Activated CD4-positive, alpha-beta T cell treated with anti-CD3 and anti-CD28 coated beads for 4 hours (primary cell): ENCODE measurements at regions not wholly inside any gene's neighbourhood (a gene's known extent, or its start where the extent isn't known, plus 50 kb on each side); places are given as distances from the start of the nearest gene placed in this dataset.

Experiments
- DNase-seq, 2 donors: peaks; one replicate each; pipeline ENCODE4 v3.0.0-alpha.2; 2020

- no peak for DNase-seq
Measured at GRCh38 chr13:104198801-104199200, 1132.6 kb upstream of the SLC10A2 start.

GRCh38 chr13:104196611-104197010 lies 1130.4 kb upstream of the SLC10A2 start:
- DNase-seq, result no peak

GRCh38 chr13:104181526-104182231 lies 1115.5 kb upstream of the SLC10A2 start:
- DNase-seq, result no peak

GRCh38 chr13:104170980-104171555 lies 1104.9 kb upstream of the SLC10A2 start:
- no peak for DNase-seq

- DNase-seq, result no peak
Measured at GRCh38 chr13:104163866-104164630, 1097.8 kb upstream of the SLC10A2 start.

GRCh38 chr13:104160536-104160935 lies 1094.3 kb upstream of the SLC10A2 start:
- DNase-seq, result no peak

- no peak for DNase-seq
Measured at GRCh38 chr13:104143760-104144416, 1077.7 kb upstream of the SLC10A2 start.

GRCh38 chr13:104140552-104140951 lies 1074.3 kb upstream of the SLC10A2 start:
- no peak for DNase-seq

GRCh38 chr13:104137416-104137815 lies 1071.2 kb upstream of the SLC10A2 start:
- no peak for DNase-seq

GRCh38 chr13:104132849-104133248 lies 1066.6 kb upstream of the SLC10A2 start:
- DNase-seq, result no peak

- no peak for DNase-seq
Measured at GRCh38 chr13:104114101-104114500, 1047.9 kb upstream of the SLC10A2 start.

- no peak for DNase-seq
Measured at GRCh38 chr13:104111031-104111430, 1044.8 kb upstream of the SLC10A2 start.

- DNase-seq, result no peak
Measured at GRCh38 chr13:104106705-104107393, 1040.6 kb upstream of the SLC10A2 start.

GRCh38 chr13:104105418-104106355 lies 1039.5 kb upstream of the SLC10A2 start:
- DNase-seq, result no peak

- no peak for DNase-seq
Measured at GRCh38 chr13:104099750-104100149, 1033.5 kb upstream of the SLC10A2 start.

- no peak for DNase-seq
Measured at GRCh38 chr13:104098421-104098820, 1032.2 kb upstream of the SLC10A2 start.

- DNase-seq, result no peak
Measured at GRCh38 chr13:104086759-104087158, 1020.5 kb upstream of the SLC10A2 start.

- DNase-seq, result no peak
Measured at GRCh38 chr13:104086210-104086609, 1020.0 kb upstream of the SLC10A2 start.

- DNase-seq, result no peak
Measured at GRCh38 chr13:104085611-104086010, 1019.4 kb upstream of the SLC10A2 start.

GRCh38 chr13:104074326-104074725 lies 1008.1 kb upstream of the SLC10A2 start:
- no peak for DNase-seq

- DNase-seq, result no peak
Measured at GRCh38 chr13:104071806-104072205, 1005.6 kb upstream of the SLC10A2 start.

- no peak for DNase-seq
Measured at GRCh38 chr13:104065328-104065727, 999.1 kb upstream of the SLC10A2 start.
